ENCODE measurements at regions not wholly inside any gene's neighbourhood (a gene's known extent, or its start where the extent isn't known, plus 50 kb on each side); places are given as distances from the start of the nearest gene placed in this dataset.
"Not testable (repeated sequence)": the region's sequence is repeated elsewhere in the genome, so short reads cannot be mapped to it uniquely, and the experiment has no call there.

GRCh38 chr6:15818044-15818443, 155.2 kb upstream of the DTNBP1 start:
- intact Hi-C loops (cut with micrococcal nuclease): no loop called here
- no peak for TF ChIP-seq CTCF (IDR thresholded peaks at IDR 0.05; ENCODE audit: unreplicated experiment)
- ChIA-PET CTCF (no interaction called here), POLR2A (no interaction called here)
- Mint-ChIP-seq H3K27me3 (ENCODE audit: insufficient read depth, unreplicated experiment) (peaks cover 13% of the 10 kb centered on the region), H3K9me3 (ENCODE audit: unreplicated experiment) (no peaks in the 10 kb centered on the region), H3K4me3 (ENCODE audit: unreplicated experiment) (no peak overlapping the region), H3K36me3 (ENCODE audit: insufficient read depth, unreplicated experiment) (no peaks in the 10 kb centered on the region), H3K27ac (ENCODE audit: low read depth, unreplicated experiment) (no peak overlapping the region), H3K4me1 (ENCODE audit: insufficient read depth, unreplicated experiment) (no peaks in the 10 kb centered on the region)
- BruUV-seq (replicated peaks): no TSS peak
- no peak for DNase-seq (ENCODE audit: unreplicated experiment)

DNA sequence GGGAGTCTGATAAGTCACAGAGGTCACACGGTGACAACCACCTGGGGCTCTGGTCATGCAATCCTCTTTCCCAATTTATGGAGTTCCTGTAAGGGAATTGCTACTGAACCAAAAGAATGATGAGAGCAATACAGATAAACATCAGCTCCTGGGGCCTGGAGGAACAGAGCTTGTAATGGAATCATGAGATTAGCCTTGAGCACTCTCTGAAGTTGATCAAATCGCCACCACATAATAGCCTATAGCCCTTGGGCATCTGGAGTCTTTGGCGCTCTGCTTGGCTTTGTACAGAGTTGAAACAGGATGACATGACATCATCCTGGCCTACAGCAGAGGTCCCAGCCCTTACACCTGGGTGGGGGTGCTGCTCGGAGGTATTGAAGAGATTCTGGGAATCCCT, 154.3 kb upstream of the DTNBP1 start:
- BruUV-seq (replicated peaks): no TSS peak
- intact Hi-C loops (cut with micrococcal nuclease): no loop called here
- TF ChIP-seq CTCF (IDR thresholded peaks at IDR 0.05; ENCODE audit: unreplicated experiment): no peak
- Mint-ChIP-seq H3K4me3 (ENCODE audit: unreplicated experiment) (no peak overlapping the region), H3K9me3 (ENCODE audit: unreplicated experiment) (no peaks in the 10 kb centered on the region), H3K27ac (ENCODE audit: low read depth, unreplicated experiment) (no peak overlapping the region), H3K27me3 (ENCODE audit: insufficient read depth, unreplicated experiment) (peaks cover 13% of the 10 kb centered on the region), H3K36me3 (ENCODE audit: insufficient read depth, unreplicated experiment) (no peaks in the 10 kb centered on the region), H3K4me1 (ENCODE audit: insufficient read depth, unreplicated experiment) (no peaks in the 10 kb centered on the region)
- DNase-seq (ENCODE audit: unreplicated experiment): no peak
- ChIA-PET POLR2A (interaction anchor here (0.7 kb wide), 1 partner anchor 22 kb away, joined by 3 read pairs; no protein-coding TSS in a partner anchor), CTCF (no interaction called here)

GRCh38 chr6:15816661-15817060, 153.8 kb upstream of the DTNBP1 start:
- Mint-ChIP-seq H3K27me3 (ENCODE audit: insufficient read depth, unreplicated experiment) (peaks cover 13% of the 10 kb centered on the region), H3K27ac (ENCODE audit: low read depth, unreplicated experiment) (no peak overlapping the region), H3K4me3 (ENCODE audit: unreplicated experiment) (no peak overlapping the region), H3K4me1 (ENCODE audit: insufficient read depth, unreplicated experiment) (no peaks in the 10 kb centered on the region), H3K36me3 (ENCODE audit: insufficient read depth, unreplicated experiment) (no peaks in the 10 kb centered on the region), H3K9me3 (ENCODE audit: unreplicated experiment) (no peaks in the 10 kb centered on the region)
- no TSS peak for BruUV-seq (replicated peaks)
- no peak for TF ChIP-seq CTCF (IDR thresholded peaks at IDR 0.05; ENCODE audit: unreplicated experiment)
- POLR2A ChIA-PET: interaction anchor here (0.7 kb wide), 1 partner anchor 22 kb away, joined by 3 read pairs; no protein-coding TSS in a partner anchor
- intact Hi-C loops (cut with micrococcal nuclease): no loop called here
- no peak for DNase-seq (ENCODE audit: unreplicated experiment)
- CTCF ChIA-PET: no interaction called here

- H3K4me3 Mint-ChIP-seq (ENCODE audit: unreplicated experiment); POLR2A ChIA-PET; CTCF ChIA-PET; H3K27ac Mint-ChIP-seq (ENCODE audit: low read depth, unreplicated experiment); H3K9me3 Mint-ChIP-seq (ENCODE audit: unreplicated experiment); H3K4me1 Mint-ChIP-seq (ENCODE audit: insufficient read depth, unreplicated experiment); H3K36me3 Mint-ChIP-seq (ENCODE audit: insufficient read depth, unreplicated experiment); DNase-seq (ENCODE audit: unreplicated experiment); BruUV-seq (replicated peaks); intact Hi-C loops (cut with micrococcal nuclease): not testable (repeated sequence)
- H3K27me3 Mint-ChIP-seq (ENCODE audit: insufficient read depth, unreplicated experiment): peaks cover 13% of the 10 kb centered on the region
These were observed 150.9 kb upstream of the DTNBP1 start for GRCh38 chr6:15813698-15814097.

DNA sequence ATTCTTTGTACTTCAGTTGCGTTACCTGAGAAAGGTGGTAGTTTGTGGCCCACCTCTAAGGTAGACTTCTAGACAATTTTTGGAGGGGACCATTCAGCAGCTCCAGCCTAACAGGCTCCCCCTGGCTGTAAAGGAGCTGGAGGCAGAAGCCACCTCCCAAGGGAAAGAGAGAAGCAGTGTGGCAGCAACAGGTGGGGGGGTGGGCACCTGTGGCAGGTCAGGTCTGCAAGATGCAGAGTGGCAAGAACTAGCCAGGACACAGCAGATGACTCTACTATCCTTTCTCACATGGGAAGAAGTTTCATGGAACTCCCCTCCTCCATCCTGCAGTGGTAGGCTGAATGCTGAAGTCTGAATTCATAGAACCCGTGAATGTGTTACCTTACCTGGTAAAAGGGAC, 148.3 kb upstream of the DTNBP1 start:
- no peak for TF ChIP-seq CTCF (IDR thresholded peaks at IDR 0.05; ENCODE audit: unreplicated experiment)
- POLR2A ChIA-PET: interaction anchor here (0.8 kb wide), 1 partner anchor 150 kb away, joined by 3 read pairs; no protein-coding TSS in a partner anchor
- CTCF ChIA-PET: interaction anchor here (1.4 kb wide), 1 partner anchor 110 kb away, joined by 5 read pairs; no protein-coding TSS in a partner anchor
- intact Hi-C loops (cut with micrococcal nuclease): no loop called here
- no TSS peak for BruUV-seq (replicated peaks)
- no peaks in the 10 kb centered on the region for H3K27me3 Mint-ChIP-seq (ENCODE audit: insufficient read depth, unreplicated experiment)
- no peak overlapping the region for H3K4me3 Mint-ChIP-seq (ENCODE audit: unreplicated experiment)
- DNase-seq (ENCODE audit: unreplicated experiment): no peak
- no peaks in the 10 kb centered on the region for H3K9me3 Mint-ChIP-seq (ENCODE audit: unreplicated experiment)
- H3K36me3 Mint-ChIP-seq (ENCODE audit: insufficient read depth, unreplicated experiment): no peaks in the 10 kb centered on the region
- no peaks in the 10 kb centered on the region for H3K4me1 Mint-ChIP-seq (ENCODE audit: insufficient read depth, unreplicated experiment)
- no peak overlapping the region for H3K27ac Mint-ChIP-seq (ENCODE audit: low read depth, unreplicated experiment)

Data from MCF 10A (cell line).